ENCODE measurements at regions not wholly inside any gene's neighbourhood (a gene's known extent, or its start where the extent isn't known, plus 50 kb on each side); places are given as distances from the start of the nearest gene placed in this dataset.
"Not testable (repeated sequence)": the region's sequence is repeated elsewhere in the genome, so short reads cannot be mapped to it uniquely, and the experiment has no call there.

DNA sequence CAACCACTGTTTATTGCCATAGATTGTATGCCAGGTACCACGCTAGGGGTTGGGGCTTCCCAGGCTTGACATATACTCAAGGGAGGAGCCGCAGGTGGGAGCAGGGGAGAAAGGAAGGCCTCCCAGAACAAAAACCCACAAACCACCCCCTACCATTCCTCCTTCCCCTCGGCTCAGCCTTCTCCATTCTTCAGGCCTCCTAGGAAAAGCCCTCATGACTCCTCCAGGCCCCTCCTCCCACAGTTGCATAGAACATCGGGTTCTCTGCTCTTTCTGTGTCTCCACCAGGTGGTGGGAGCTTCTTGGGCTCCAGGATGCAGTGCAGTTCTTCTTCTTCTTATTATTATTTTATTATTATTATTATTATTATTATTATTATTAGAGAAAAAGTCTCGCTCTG lies 80.3 kb downstream of the ZFP36L2 start:
- no peak for DNase-seq

- no peak for DNase-seq
Measured at GRCh38 chr2:43144263-43144662, 82.1 kb downstream of the ZFP36L2 start.

DNA sequence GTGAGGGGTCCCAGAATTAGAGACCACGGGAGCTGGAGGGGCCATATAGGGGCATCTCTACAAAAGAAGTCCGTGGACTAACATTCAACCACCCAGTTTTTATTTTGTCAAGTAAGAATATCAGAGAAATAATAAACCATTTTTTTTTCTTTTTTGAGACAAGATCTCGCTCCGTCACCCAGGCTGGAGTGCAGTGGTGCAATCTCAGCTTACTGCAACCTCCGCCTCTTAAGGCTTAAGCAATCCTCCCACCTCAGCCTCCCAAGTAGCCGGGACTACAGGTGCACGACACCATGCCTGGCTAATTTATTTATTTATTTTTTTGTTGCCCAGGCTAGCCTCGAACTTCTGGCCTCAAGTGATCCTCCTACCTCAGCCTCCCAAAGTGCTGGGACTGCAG lies 82.7 kb downstream of the ZFP36L2 start:
- no peak for DNase-seq

DNA sequence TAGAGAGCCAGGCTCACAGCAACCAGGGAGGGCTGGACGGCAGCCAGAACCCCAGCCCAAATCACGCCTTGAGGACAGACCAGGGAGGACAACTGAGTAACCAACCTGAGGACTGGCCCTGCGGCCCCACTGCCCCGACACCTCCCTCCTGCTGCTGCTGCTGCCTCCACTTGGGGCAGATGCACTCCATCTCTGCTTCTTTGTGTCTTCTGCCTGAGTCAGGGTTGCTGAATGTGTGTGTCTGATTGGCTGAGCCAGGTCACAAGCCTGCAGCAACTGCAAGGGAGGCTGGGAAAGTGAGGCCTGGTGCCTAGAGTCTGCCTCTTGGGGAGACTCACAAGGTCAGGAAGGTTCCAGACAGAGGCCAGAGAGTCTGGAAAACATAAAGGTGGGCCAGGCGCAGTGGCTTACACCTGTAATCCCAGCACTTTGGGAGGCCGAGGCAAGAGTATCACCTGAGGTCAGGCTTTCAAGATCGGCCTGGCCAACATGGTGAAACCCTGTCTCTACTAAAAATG lies 83.4 kb downstream of the ZFP36L2 start:
- DNase-seq = no peak

DNA sequence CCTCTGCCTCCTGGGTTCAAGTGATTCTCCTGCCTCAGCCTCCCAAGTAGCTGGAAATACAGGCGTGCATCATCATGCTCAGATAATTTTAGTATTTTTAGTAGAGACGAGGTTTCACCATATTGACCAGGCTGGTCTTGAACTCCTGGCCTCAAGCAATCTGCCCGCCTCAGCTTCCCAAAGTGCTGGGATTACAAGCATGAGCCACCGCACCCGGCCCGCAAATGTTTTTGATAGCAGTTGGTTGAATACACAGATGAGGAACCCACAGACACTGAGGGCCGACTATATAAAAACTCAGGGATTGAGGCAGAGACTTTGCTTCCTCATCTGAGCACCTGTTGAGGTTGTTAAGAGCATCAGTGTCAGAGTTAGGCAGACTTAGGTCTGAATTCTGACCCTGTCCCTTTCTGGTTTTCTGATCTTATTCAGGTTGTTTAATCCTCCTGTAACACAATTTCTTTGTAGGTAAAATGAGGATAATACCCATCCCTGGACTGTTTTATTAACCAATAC lies 84.7 kb downstream of the ZFP36L2 start:
- not testable (repeated sequence) for DNase-seq

DNA sequence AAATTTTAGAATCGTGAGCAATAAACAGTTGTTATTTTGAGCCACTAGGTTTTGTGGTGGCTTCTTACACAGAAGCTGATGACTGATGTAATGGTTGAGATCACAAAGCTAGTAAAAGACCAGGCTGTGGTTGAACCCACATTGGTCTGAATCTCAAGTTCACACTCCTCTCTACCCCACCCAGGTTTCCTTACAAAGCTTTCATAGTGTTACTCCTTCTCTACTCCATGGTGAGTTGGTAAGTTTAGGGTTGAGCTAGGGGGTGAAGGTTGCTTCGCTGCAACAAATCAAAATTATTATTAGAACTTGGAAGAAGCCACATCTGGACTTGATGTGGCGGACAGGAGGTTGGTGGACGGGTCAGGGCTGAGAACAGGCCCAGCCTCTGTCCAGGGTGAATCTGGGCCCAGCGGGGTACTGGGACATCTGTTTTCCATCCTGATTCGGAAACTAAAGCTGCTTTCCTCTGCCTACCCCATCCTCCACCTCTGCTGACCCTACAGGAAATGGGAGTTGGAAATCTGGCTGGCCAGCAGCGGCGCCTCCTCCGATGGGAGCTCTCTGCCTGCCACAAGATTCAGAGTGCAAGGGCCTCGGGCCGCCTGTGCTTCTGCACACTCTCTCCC lies 86.3 kb downstream of the ZFP36L2 start:
- no peak for DNase-seq

DNA sequence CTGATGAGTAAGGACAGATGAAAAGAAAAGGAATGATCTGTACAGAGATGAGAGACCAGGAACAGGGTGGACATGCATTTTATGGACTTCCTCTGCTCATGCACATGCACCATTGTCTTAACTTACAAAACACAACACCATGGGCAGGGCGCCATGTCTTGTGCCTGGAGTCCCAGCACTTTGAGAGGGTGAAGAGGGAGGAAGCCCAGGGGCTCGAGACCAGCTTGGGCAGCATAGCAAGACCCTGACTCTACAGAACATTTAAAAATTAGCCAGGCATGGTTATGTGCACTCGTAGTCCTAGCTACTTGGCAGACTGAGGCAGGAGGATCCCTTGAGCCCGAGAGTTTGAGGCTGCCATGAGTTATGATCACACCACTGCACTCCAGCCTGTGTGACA lies 86.9 kb downstream of the ZFP36L2 start:
- DNase-seq = no peak

- no peak for DNase-seq
Measured at GRCh38 chr2:43138441-43138840, 88.0 kb downstream of the ZFP36L2 start.

GRCh38 chr2:43136876-43137275 lies 89.5 kb downstream of the ZFP36L2 start:
- DNase-seq = peak; percentile 67

- no peak for DNase-seq
Measured at GRCh38 chr2:43136011-43136799, 90.2 kb downstream of the ZFP36L2 start.

DNA sequence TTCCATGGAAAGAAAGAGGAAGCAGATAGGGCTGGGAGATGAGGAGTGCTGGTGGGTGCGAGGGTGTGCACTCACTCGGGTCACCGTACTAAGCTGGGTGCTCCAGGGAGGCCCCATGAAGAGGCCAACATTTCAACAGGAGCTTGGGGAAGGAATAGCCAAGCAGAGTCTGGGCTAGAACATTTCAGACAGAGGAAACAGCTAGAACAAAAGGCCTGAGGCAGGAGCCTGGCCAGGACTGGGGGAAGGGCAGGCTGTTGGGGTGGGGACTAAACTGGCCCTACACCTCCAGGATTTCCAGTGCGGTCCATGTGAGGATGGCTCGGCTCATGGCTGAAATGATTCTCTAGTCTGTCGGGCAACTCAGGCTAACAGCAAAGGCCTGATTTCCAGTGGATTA lies 90.8 kb downstream of the ZFP36L2 start:
- DNase-seq = no peak

GRCh38 chr2:43134571-43134889 lies 91.9 kb downstream of the ZFP36L2 start:
- no peak for DNase-seq

GRCh38 chr2:43133708-43134570 lies 92.5 kb downstream of the ZFP36L2 start:
- peak; percentile 53 for DNase-seq

- DNase-seq = no peak
Measured at GRCh38 chr2:43133336-43133707, 93.1 kb downstream of the ZFP36L2 start.

- no peak for DNase-seq
Measured at GRCh38 chr2:43132683-43133301, 93.6 kb downstream of the ZFP36L2 start.

DNA sequence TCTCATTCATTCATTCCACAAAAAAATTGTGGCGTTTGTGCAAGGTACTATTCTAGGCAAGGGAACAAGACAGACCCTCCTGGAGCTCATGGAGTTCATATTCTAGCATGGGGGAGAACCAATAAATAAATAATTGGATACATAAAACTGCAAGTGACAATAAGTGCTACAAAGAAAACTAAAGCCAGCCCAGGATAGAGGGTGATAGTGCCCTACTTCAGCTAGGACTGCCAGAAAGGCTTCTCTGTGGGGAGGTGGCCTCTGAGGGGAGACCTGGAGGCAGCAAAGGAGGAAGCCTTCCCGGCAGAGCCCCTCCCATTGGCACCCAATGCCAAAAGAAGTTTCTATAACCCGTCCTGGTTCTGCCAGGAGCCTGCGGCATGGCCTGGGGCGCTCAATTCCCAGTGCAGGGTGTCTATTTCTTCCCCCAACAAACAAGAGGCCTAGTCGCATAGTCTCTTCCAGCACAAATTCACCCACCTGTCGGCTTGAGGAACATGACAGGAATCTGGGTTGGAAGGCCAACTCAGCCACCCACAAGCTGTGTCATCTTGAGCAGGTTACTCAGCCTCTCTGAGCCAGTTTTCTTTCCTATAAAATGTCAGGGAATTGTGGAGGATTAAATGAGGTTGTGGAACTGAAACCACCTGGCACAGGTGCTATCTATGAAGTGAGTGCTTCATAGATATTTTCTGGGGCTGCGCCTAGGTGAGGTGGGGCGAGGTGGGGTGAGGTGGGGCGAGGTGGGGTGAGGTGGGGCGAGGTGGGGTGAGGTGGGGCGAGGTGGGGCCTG lies 94.3 kb downstream of the ZFP36L2 start:
- DNase-seq = no peak

DNA sequence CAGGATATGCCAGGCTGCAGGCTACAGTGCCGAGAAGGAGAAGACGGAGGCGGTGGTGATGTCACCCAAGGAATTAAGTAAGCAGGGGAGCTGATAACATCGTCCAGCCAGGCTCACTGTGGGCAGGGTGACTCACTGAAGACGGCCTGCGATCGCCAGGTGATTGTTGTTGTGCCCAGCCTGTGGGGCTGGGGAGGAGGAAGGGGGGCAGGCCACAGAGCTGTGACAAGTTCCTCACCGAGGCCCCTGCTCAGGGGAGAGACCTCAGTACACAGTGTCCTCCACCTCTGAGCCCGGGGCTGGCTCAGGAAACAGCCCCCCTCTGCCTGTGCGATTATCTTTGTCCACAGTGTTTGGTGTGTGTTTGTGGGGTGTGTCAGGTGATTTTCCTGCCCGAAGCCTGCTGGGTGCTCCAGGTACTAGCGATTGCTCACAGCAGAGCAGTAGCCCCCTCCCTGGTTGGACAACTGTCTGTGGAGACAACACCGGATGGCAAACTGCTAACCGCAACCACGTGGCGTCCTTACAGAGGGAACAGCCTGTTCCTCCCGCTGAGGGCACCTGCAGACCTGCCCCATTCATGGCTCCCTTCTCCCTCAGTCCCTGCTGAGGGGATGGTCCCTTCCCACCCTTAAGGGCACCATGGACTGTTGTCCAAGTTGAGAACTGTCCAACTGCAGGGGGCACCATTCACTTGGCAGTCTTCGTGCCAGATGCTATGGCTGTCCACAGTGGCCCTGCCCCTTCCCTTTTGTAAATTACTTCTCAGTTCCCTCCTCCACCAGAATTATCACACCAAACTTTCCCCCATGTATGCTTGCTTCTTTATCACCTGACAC lies 95.1 kb downstream of the ZFP36L2 start:
- DNase-seq = peak; percentile 54

DNA sequence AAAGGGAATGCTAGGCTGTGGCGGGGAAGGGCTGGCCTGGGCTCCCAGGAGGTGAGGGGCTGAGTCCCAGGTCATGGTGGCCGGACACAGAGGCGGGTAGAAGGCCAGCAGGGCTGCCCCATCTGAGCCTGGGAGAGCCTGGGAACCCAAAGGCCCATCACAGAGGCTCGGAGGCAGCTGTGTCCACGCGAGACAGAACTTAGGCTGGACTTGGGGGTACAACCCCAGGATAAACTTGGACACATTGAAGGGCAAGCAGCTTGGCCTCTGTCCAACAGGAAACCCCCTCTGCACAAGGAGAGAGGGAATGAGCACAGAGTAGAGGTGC lies 95.9 kb downstream of the ZFP36L2 start:
- no peak for DNase-seq

- DNase-seq = no peak
Measured at GRCh38 chr2:43129676-43130547, 96.5 kb downstream of the ZFP36L2 start.

GRCh38 chr2:43128559-43128955 lies 97.8 kb downstream of the ZFP36L2 start:
- DNase-seq = no peak

Measured in effector CD8-positive, alpha-beta T cell (primary cell).